ENCODE measurements at regions not wholly inside any gene's neighbourhood (a gene's known extent, or its start where the extent isn't known, plus 50 kb on each side); places are given as distances from the start of the nearest gene placed in this dataset.

GRCh38 chr13:73451221-73452029 is 392.6 kb downstream of the KLF5 start:
- DNase-seq (ENCODE audit: low read depth), result no peak

- DNase-seq (ENCODE audit: low read depth), result no peak
Observed at GRCh38 chr13:73450583-73450982, 391.8 kb downstream of the KLF5 start.

GRCh38 chr13:73449252-73449651 is 390.4 kb downstream of the KLF5 start:
- no peak for DNase-seq (ENCODE audit: low read depth)

- DNase-seq (ENCODE audit: low read depth), result no peak
Observed at GRCh38 chr13:73440296-73440895, 381.6 kb downstream of the KLF5 start.

GRCh38 chr13:73433890-73434289 is 375.1 kb downstream of the KLF5 start:
- DNase-seq (ENCODE audit: low read depth), result no peak

GRCh38 chr13:73433458-73433857 is 374.7 kb downstream of the KLF5 start:
- no peak for DNase-seq (ENCODE audit: low read depth)

- no peak for DNase-seq (ENCODE audit: low read depth)
Observed at GRCh38 chr13:73429701-73430100, 370.9 kb downstream of the KLF5 start.

GRCh38 chr13:73428706-73429105 is 369.9 kb downstream of the KLF5 start:
- DNase-seq (ENCODE audit: low read depth), result no peak

GRCh38 chr13:73428137-73428536 is 369.3 kb downstream of the KLF5 start:
- DNase-seq (ENCODE audit: low read depth), result no peak

- DNase-seq (ENCODE audit: low read depth), result no peak
Observed at GRCh38 chr13:73422973-73423372, 364.2 kb downstream of the KLF5 start.

- no peak for DNase-seq (ENCODE audit: low read depth)
Observed at GRCh38 chr13:73421310-73421912, 362.6 kb downstream of the KLF5 start.

- no peak for DNase-seq (ENCODE audit: low read depth)
Observed at GRCh38 chr13:73419186-73419585, 360.4 kb downstream of the KLF5 start.

GRCh38 chr13:73417012-73417615 is 358.3 kb downstream of the KLF5 start:
- no peak for DNase-seq (ENCODE audit: low read depth)

- DNase-seq (ENCODE audit: low read depth), result no peak
Observed at GRCh38 chr13:73416093-73416492, 357.3 kb downstream of the KLF5 start.

- no peak for DNase-seq (ENCODE audit: low read depth)
Observed at GRCh38 chr13:73413656-73414055, 354.9 kb downstream of the KLF5 start.

GRCh38 chr13:73412933-73413332 is 354.1 kb downstream of the KLF5 start:
- DNase-seq (ENCODE audit: low read depth), result no peak

- no peak for DNase-seq (ENCODE audit: low read depth)
Observed at GRCh38 chr13:73411067-73411809, 352.4 kb downstream of the KLF5 start.

GRCh38 chr13:73406454-73406853 is 347.6 kb downstream of the KLF5 start:
- no peak for DNase-seq (ENCODE audit: low read depth)

- DNase-seq (ENCODE audit: low read depth), result no peak
Observed at GRCh38 chr13:73404581-73404980, 345.8 kb downstream of the KLF5 start.

- no peak for DNase-seq (ENCODE audit: low read depth)
Observed at GRCh38 chr13:73403355-73404120, 344.7 kb downstream of the KLF5 start.

- no peak for DNase-seq (ENCODE audit: low read depth)
Observed at GRCh38 chr13:73401769-73402168, 343.0 kb downstream of the KLF5 start.

All from CMK (cell line).